ENCODE measurements at regions not wholly inside any gene's neighbourhood (a gene's known extent, or its start where the extent isn't known, plus 50 kb on each side); places are given as distances from the start of the nearest gene placed in this dataset.

DNA sequence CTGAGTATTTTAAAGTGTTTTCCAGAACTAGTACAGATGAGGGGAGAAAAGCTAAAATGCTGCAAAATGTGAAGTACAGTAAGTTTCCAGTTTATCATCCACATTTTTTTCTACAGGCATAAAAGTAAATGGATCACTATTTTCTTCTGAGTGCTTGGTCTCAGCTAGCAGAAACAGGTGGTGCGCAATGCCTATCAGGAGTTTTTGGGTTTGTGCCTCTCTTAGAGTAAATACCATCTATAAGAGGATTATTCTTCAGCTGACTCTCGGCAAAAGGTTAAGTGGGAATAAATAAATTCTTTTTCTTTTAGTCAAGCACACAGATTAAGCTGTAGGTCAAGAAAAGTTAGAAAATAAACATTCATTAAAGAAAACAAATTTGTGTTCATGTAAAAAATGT lies 1027.7 kb downstream of the PLOD2 start:
- Mint-ChIP-seq H3K27me3 (ENCODE audit: low read depth) (peaks cover 4% of the 10 kb centered on the region), H3K27ac (no peak overlapping the region), H3K9me3 (no peaks in the 10 kb centered on the region), H3K36me3 (ENCODE audit: low read depth) (no peaks in the 10 kb centered on the region), H3K4me1 (no peaks in the 10 kb centered on the region), H3K4me3 (no peak overlapping the region)
- TF ChIP-seq, protein P1, sequence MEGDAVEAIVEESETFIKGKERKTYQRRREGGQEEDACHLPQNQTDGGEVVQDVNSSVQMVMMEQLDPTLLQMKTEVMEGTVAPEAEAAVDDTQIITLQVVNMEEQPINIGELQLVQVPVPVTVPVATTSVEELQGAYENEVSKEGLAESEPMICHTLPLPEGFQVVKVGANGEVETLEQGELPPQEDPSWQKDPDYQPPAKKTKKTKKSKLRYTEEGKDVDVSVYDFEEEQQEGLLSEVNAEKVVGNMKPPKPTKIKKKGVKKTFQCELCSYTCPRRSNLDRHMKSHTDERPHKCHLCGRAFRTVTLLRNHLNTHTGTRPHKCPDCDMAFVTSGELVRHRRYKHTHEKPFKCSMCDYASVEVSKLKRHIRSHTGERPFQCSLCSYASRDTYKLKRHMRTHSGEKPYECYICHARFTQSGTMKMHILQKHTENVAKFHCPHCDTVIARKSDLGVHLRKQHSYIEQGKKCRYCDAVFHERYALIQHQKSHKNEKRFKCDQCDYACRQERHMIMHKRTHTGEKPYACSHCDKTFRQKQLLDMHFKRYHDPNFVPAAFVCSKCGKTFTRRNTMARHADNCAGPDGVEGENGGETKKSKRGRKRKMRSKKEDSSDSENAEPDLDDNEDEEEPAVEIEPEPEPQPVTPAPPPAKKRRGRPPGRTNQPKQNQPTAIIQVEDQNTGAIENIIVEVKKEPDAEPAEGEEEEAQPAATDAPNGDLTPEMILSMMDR (IDR thresholded peaks at IDR 0.05; ENCODE audit: unreplicated experiment in 3 of 3): no peak

DNA sequence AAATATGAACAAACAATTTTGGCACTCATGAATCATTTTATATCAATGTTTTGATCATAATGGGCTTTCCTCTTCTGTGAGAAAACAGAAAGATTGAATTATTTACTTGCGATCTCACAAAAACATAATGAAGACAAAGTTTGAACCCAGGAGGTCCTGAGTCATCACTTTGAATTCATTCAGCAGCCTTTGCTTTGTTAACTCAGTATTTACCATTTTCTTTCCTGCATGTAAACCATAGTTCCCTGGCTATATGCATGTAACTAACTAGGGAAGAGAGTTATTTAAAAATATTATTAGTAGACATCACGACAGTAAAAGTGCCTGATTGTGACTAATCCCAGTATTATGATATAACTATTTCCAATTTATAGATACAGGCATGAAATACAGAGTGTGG lies 1026.2 kb downstream of the PLOD2 start:
- Mint-ChIP-seq H3K4me3 (no peak overlapping the region), H3K27ac (no peak overlapping the region), H3K9me3 (no peaks in the 10 kb centered on the region), H3K36me3 (ENCODE audit: low read depth) (no peaks in the 10 kb centered on the region), H3K4me1 (no peaks in the 10 kb centered on the region), H3K27me3 (ENCODE audit: low read depth) (peaks cover 4% of the 10 kb centered on the region)
- TF ChIP-seq, protein P1 (IDR thresholded peaks at IDR 0.05; ENCODE audit: unreplicated experiment in 3 of 3): no peak

DNA sequence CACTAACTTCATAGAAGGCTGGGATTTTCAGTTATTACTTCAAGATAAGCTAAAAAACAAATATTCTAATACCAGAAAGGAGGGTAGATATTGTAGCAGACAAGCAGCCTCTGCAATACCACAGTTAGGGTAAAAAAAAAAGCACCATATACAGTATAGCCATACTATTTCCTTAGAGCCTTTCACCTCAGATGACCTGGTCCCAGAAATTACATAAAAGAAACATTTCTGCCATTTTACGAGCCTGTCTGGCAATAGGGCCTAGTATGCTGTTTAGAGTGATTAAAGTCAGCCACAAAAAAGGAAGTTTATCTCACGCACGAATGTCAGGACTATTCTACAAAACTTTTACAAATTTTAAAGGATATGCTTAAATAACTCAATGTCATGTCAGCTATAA lies 1016.6 kb downstream of the PLOD2 start:
- TF ChIP-seq, protein P1 (IDR thresholded peaks at IDR 0.05; ENCODE audit: unreplicated experiment in 3 of 3): no peak
- no peaks in the 10 kb centered on the region for H3K27me3 Mint-ChIP-seq (ENCODE audit: low read depth)
- H3K4me1 Mint-ChIP-seq: no peaks in the 10 kb centered on the region
- H3K27ac Mint-ChIP-seq: no peak overlapping the region
- H3K9me3 Mint-ChIP-seq: peaks cover 2% of the 10 kb centered on the region
- H3K4me3 Mint-ChIP-seq: no peak overlapping the region
- H3K36me3 Mint-ChIP-seq (ENCODE audit: low read depth): no peaks in the 10 kb centered on the region

DNA sequence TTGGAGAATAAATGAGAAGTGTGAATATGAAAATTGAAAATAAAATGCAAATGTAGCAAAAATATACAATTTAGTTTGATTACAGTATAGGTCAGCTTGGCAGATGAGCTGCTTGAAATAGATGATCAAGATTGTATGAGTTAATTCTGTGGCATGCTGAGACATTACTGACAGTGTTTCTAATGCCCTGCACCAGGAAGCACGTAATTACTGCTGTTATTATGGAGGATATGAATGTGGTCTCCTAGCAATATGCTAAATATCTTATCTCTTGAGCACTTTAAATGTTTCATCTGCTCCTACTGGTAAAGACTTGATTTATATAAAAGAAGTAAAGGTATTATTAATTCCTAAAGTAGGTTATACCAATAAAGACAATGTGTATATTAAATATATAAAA lies 1015.5 kb downstream of the PLOD2 start:
- TF ChIP-seq, protein P1 (IDR thresholded peaks at IDR 0.05; ENCODE audit: unreplicated experiment in 3 of 3): no peak
- Mint-ChIP-seq H3K27me3 (ENCODE audit: low read depth) (no peaks in the 10 kb centered on the region), H3K36me3 (ENCODE audit: low read depth) (no peaks in the 10 kb centered on the region)

DNA sequence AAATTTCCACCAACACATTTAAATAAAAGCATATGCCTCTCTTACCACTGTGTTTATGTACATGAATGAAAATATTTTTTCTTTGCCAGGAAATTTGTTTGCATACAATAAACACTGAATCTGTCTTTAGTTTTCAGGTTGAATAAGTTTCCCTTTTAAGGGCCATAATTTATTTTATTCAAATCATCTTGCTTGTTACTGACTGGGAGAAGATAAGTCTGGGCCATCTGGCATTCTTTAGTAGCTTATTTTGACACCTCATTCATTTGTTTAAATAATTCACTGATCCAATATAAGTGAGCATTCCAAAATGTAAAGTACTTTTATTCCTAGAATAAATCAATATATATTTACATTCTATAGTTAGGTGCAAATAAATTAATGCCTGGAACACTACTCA lies 1001.3 kb downstream of the PLOD2 start:
- H3K9me3 Mint-ChIP-seq: no peaks in the 10 kb centered on the region

More for the DNA sequence above, 1015.5 kb downstream of the PLOD2 start:
- Mint-ChIP-seq H3K4me3 (no peak overlapping the region), H3K27ac (no peak overlapping the region), H3K4me1 (no peaks in the 10 kb centered on the region), H3K9me3 (peaks cover 2% of the 10 kb centered on the region)

DNA sequence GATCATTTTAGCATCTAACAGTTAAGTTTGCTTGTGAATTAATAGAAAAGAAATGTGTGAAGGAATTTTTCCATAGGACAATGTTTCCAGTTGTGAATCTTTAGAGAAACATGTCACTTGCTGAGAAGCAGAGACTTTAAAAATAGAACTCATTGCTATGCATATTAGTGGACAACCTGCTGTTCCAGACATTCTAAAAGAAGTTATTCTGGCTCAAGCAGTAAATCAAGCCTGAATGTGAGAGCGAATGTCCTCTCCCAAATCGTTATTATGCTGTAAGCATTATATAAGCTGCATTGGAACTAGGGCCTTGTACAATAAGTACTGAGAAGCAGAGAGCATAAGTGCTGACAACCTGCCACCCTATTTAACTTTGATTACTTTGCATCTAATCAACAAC lies 990.9 kb downstream of the PLOD2 start:
- TF ChIP-seq, protein P1 (IDR thresholded peaks at IDR 0.05; ENCODE audit: unreplicated experiment in 3 of 3): no peak
- Mint-ChIP-seq H3K9me3 (no peaks in the 10 kb centered on the region), H3K4me1 (peaks cover 8% of the 10 kb centered on the region), H3K27me3 (ENCODE audit: low read depth) (no peaks in the 10 kb centered on the region), H3K4me3 (no peak overlapping the region), H3K27ac (no peak overlapping the region), H3K36me3 (ENCODE audit: low read depth) (no peaks in the 10 kb centered on the region)

More for the DNA sequence above, 1001.3 kb downstream of the PLOD2 start:
- H3K27ac Mint-ChIP-seq: no peak overlapping the region
- H3K4me3 Mint-ChIP-seq: no peak overlapping the region
- no peaks in the 10 kb centered on the region for H3K36me3 Mint-ChIP-seq (ENCODE audit: low read depth)
- TF ChIP-seq, protein P1 (IDR thresholded peaks at IDR 0.05; ENCODE audit: unreplicated experiment in 3 of 3): no peak
- no peaks in the 10 kb centered on the region for H3K4me1 Mint-ChIP-seq
- H3K27me3 Mint-ChIP-seq (ENCODE audit: low read depth): no peaks in the 10 kb centered on the region
